Mesendoderm (in vitro differentiated cells): ENCODE measurements at regions not wholly inside any gene's neighbourhood (a gene's known extent, or its start where the extent isn't known, plus 50 kb on each side); places are given as distances from the start of the nearest gene placed in this dataset.

Experiments used
- DNase-seq: peaks from one replicate; pipeline ENCODE4 v3.0.0; 2013
- H2AK5ac ChIP-seq: 2 replicates; pipeline ENCODE4 v1.6.1; 2013; ENCODE audit warnings: low read length, inconsistent platforms
- H2BK120ac ChIP-seq: 2 replicates; pipeline ENCODE4 v1.6.1; 2013; ENCODE audit warnings: low read depth, mild to moderate bottlenecking, low read length, moderate library complexity, mixed read lengths
- H2BK15ac ChIP-seq: replicated peaks from 2 replicates; pipeline ENCODE4 v1.6.1; 2013; ENCODE audit warnings: low read depth, mild to moderate bottlenecking, moderate library complexity
- H2BK5ac ChIP-seq: 2 replicates; pipeline ENCODE4 v1.6.1; 2013; ENCODE audit warnings: low read length, inconsistent platforms
- H3K18ac ChIP-seq: 2 replicates; pipeline ENCODE4 v1.6.1; 2013; ENCODE audit warnings: mild to moderate bottlenecking, low read length, mixed read lengths
- H3K23ac ChIP-seq: one replicate; pipeline ENCODE4 v1.6.1; 2013; ENCODE audit warnings: low read length
- H3K27ac ChIP-seq: 2 replicates; pipeline ENCODE4 v1.5.1; 2013; ENCODE audit warnings: low read depth, mild to moderate bottlenecking, inconsistent platforms, low read length, moderate library complexity
- H3K27me3 ChIP-seq: 2 replicates; pipeline ENCODE4 v1.6.1; 2013; ENCODE audit warnings: low read length, control low read depth, mild to moderate bottlenecking, inconsistent platforms; ENCODE audit not compliant: insufficient read depth, poor library complexity
- H3K36me3 ChIP-seq: 2 replicates; pipeline ENCODE4 v1.6.1; 2013; ENCODE audit warnings: low read length, inconsistent platforms; ENCODE audit not compliant: control insufficient read depth, insufficient read depth
- H3K4ac ChIP-seq: one replicate; pipeline ENCODE4 v1.6.1; 2013; ENCODE audit warnings: low read depth, mild to moderate bottlenecking, low read length, moderate library complexity
- H3K4me1 ChIP-seq: 2 replicates; pipeline ENCODE4 v1.6.1; 2013; ENCODE audit warnings: low read depth, low read length, inconsistent platforms; ENCODE audit not compliant: control insufficient read depth
- H3K4me2 ChIP-seq: 2 replicates; pipeline ENCODE4 v1.6.1; 2013; ENCODE audit warnings: low read length
- H3K4me3 ChIP-seq: 2 replicates; pipeline ENCODE4 v1.5.1; 2013; ENCODE audit warnings: mild to moderate bottlenecking, low read length
- H3K56ac ChIP-seq: one replicate; pipeline ENCODE4 v1.6.1; 2013; ENCODE audit warnings: low read length
- H3K79me1 ChIP-seq: 2 replicates; pipeline ENCODE4 v1.6.1; 2013; ENCODE audit warnings: low read length, inconsistent platforms
- H3K79me2 ChIP-seq: 2 replicates; pipeline ENCODE4 v1.6.1; 2013; ENCODE audit warnings: mild to moderate bottlenecking, low read length; ENCODE audit not compliant: control insufficient read depth, insufficient read depth
- H3K9ac ChIP-seq: 2 replicates; pipeline ENCODE4 v1.6.1; 2013; ENCODE audit warnings: low read length, inconsistent platforms
- H4K5ac ChIP-seq: one replicate; pipeline ENCODE4 v1.6.1; 2013; ENCODE audit warnings: low read length
- H4K8ac ChIP-seq: one replicate; pipeline ENCODE4 v1.6.1; 2013; ENCODE audit warnings: low read depth, mild to moderate bottlenecking, control low read depth, low read length, moderate library complexity
- WGBS: extraction: QIAGEN DNeasy Blood & Tissue Kit; methylation state at CpG from one replicate; pipeline ENCODE4 v1.1.7; 2013; ENCODE audit warnings: low lambda C conversion rate, missing lambda C conversion rate; ENCODE audit not compliant: insufficient coverage; ENCODE audit errors: extremely low coverage; 5-methylcytosine and 5-hydroxymethylcytosine counted together

DNA sequence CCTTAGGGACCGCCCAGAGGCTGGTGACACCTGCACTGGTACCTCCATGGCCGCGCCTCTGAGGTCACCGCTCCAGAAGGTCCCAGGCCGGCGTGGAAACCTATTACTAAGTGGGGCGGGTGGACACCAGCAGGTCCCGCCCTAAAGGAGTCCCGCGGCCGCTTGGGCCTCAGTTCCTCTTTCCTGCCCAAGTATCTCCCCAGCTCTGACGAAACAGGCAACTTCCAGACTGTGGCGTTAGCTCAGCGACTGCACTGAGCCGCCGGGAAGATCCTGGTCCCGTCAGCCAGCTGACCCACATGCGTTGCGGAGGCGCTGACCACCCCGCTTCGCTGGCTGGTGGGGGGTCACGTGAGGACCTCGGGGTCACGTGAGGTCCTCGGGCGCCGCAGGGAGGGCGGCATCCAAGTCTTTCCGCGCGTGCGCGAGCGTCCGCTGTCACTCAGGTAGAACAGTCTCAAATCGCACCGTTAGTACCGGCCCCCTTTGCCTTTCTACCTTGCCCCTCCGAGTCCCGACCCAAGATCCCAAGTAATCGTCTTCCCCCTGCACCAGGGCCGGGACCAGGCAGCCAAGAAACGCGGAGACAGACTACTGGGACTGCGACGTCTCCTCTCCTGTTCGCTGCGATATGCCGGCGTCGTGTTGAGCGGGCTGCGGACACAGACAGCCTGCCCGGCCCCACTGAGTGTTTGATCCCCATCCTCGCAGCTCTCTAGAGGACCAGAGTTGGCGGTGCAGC is 53.7 kb upstream of the KDM4C start:
- H3K9ac ChIP-seq: peak overlapping the region; percentile 91
- H3K18ac ChIP-seq: peak overlapping the region; percentile 1
- H2BK120ac ChIP-seq: no peak overlapping the region
- H3K27me3 ChIP-seq: no peaks in the 10 kb centered on the region
- H3K79me1 ChIP-seq: no peaks in the 10 kb centered on the region
- no CpG with 5 or more reads among the region's 57 CpGs for WGBS
- no peak overlapping the region for H4K5ac ChIP-seq
- no peak overlapping the region for H4K8ac ChIP-seq
- H2BK5ac ChIP-seq: no peak overlapping the region
- H3K79me2 ChIP-seq: no peaks in the 10 kb centered on the region
- peak overlapping the region; percentile 53 for H3K27ac ChIP-seq
- H3K23ac ChIP-seq: no peak overlapping the region
- no peak overlapping the region for H2BK15ac ChIP-seq
- peak overlapping the region; percentile 78 for H3K4me3 ChIP-seq
- peak overlapping the region; percentile 97 for H3K4me2 ChIP-seq
- H3K56ac ChIP-seq: peak overlapping the region; percentile 99
- DNase-seq: peak; percentile 95
- H3K36me3 ChIP-seq: no peaks in the 10 kb centered on the region
- H3K4me1 ChIP-seq: no peaks in the 10 kb centered on the region
- H2AK5ac ChIP-seq: no peak overlapping the region
- no peak overlapping the region for H3K4ac ChIP-seq

DNA sequence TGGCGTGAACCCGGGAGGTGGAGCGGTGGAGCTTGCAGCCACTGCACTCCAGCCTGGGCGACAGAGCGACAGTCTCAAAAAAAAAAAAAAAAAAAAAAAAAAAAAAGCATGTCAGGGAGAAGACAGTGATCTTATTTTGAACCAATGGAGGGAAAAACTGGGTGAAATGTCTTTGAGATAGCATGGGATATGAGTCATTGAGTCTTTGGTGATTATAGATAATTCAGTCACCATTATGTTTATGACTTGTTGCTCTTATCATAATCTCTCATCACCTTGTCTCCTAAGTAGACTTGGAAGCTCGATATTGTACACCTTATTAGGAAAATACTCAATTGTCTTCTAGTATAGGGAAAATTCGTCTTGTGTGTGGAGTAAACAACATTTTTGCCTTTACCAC is 55.1 kb upstream of the KDM4C start:
- Histone ChIP-seq H3K79me1 (no peaks in the 10 kb centered on the region), H2BK120ac (no peak overlapping the region), H3K27ac (no peak overlapping the region), H3K4me2 (no peak overlapping the region), H3K56ac (no peak overlapping the region), H3K9ac (no peak overlapping the region), H3K4ac (no peak overlapping the region), H2BK5ac (no peak overlapping the region), H3K27me3 (no peaks in the 10 kb centered on the region), H3K4me3 (no peak overlapping the region), H3K4me1 (no peaks in the 10 kb centered on the region), H3K36me3 (no peaks in the 10 kb centered on the region), H3K79me2 (no peaks in the 10 kb centered on the region), H4K8ac (no peak overlapping the region), H3K23ac (no peak overlapping the region), H2AK5ac (no peak overlapping the region), H4K5ac (no peak overlapping the region), H2BK15ac (no peak overlapping the region), H3K18ac (no peak overlapping the region)
- no CpG with 5 or more reads among the region's 7 CpGs for WGBS
- DNase-seq: no peak

DNA sequence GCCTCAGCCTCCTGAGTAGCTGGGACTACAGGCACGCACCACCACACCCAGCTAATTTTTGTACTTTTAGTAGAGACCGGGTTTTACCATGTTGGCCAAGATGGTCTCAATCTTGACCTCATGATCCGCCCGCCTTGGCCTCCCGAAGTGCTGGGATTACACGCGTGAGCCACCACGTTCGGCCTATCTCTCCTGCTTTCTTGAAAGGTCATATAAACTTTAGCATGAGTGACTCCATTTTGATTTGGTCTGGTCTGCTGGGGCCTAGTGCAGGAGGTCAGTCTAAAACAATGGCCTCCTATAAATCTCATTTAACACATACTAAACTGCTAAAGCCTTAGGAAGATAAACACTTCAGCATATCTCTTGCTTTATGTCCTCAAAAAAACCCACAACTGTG is 50.6 kb upstream of the GLDC start:
- Histone ChIP-seq H3K79me2 (no peaks in the 10 kb centered on the region), H3K56ac (no peak overlapping the region), H2BK5ac (no peak overlapping the region), H3K18ac (no peak overlapping the region), H2BK120ac (no peak overlapping the region), H3K4me3 (no peak overlapping the region), H3K4me1 (no peaks in the 10 kb centered on the region), H3K4me2 (no peak overlapping the region), H4K8ac (no peak overlapping the region), H3K27ac (no peak overlapping the region), H3K4ac (no peak overlapping the region), H3K27me3 (no peaks in the 10 kb centered on the region), H2BK15ac (no peak overlapping the region), H4K5ac (no peak overlapping the region), H3K9ac (no peak overlapping the region), H3K79me1 (no peaks in the 10 kb centered on the region), H2AK5ac (no peak overlapping the region), H3K36me3 (no peaks in the 10 kb centered on the region), H3K23ac (no peak overlapping the region)
- no CpG with 5 or more reads among the region's 9 CpGs for WGBS
- DNase-seq: no peak

DNA sequence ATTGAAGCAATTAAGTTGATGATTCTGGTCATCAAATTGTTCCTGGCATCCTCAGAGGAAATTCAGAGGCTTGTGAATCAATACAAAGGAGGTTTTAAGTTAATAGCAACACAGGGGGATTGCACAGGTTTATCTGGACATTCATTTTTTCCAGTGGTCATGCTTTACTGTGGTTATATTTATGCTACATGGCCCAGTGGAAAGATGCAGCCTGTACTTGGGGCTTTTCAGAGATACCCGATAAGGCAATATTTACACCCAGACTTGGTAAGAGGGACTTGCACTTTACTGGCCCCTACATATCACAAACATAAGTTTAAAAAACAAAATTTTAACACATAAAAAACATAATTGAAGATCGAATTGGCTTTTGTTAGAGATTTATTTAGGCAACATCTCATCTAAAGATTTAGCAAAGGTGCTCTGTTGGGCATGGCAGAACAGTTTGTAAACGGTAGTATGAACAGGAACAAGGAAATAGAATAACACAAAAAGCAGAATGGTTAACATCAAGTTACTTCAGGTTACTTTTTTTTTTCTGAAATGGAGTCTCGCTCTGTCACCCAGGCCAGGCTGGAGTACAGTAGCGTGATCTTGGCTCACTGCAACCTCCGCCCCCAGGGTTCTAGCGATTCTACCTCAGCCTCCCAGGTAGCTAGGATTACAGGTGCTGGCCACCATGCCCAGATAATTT is 49.7 kb upstream of the GLDC start:
- Histone ChIP-seq H3K27me3 (no peaks in the 10 kb centered on the region), H2BK15ac (no peak overlapping the region), H3K79me1 (no peaks in the 10 kb centered on the region), H3K4ac (no peak overlapping the region), H4K8ac (no peak overlapping the region), H3K18ac (no peak overlapping the region), H2BK120ac (no peak overlapping the region), H3K4me3 (no peak overlapping the region), H3K23ac (no peak overlapping the region), H3K56ac (no peak overlapping the region), H3K4me1 (no peaks in the 10 kb centered on the region), H3K27ac (no peak overlapping the region), H4K5ac (no peak overlapping the region), H2AK5ac (no peak overlapping the region), H3K4me2 (no peak overlapping the region), H2BK5ac (no peak overlapping the region), H3K9ac (no peak overlapping the region), H3K36me3 (no peaks in the 10 kb centered on the region), H3K79me2 (no peaks in the 10 kb centered on the region)
- no peak for DNase-seq
- whole genome bisulfite sequencing: no CpG with 5 or more reads among the region's 7 CpGs
